ENCODE measurements at regions not wholly inside any gene's neighbourhood (a gene's known extent, or its start where the extent isn't known, plus 50 kb on each side); places are given as distances from the start of the nearest gene placed in this dataset.
"Not testable (repeated sequence)": the region's sequence is repeated elsewhere in the genome, so short reads cannot be mapped to it uniquely, and the experiment has no call there.

- no peak for DNase-seq
Observed at GRCh38 chr2:150846691-150847090, 359.2 kb upstream of the RND3 start.

GRCh38 chr2:150832686-150833085 lies 345.2 kb upstream of the RND3 start:
- no peak for DNase-seq

GRCh38 chr2:150824118-150824517 lies 336.7 kb upstream of the RND3 start:
- no peak for DNase-seq

DNA sequence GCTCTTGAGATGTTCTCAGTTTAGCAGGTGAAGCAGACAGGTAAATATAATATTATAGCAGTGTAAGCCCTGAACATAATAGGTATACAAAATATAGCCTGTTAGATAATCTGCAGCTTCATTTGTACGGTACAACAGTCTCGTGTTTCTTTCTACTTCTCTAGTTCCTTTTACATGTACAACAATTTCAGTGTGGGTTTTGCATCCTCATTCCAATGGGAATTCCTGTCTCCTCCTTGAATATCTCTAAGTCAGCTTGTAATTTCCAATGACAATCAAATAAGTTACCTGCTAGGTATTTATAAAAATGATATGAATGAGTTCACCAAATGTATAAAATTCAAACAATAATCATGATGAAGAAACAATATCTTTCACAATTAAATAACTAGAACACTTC lies 330.0 kb upstream of the RND3 start:
- DNase-seq: no peak

DNA sequence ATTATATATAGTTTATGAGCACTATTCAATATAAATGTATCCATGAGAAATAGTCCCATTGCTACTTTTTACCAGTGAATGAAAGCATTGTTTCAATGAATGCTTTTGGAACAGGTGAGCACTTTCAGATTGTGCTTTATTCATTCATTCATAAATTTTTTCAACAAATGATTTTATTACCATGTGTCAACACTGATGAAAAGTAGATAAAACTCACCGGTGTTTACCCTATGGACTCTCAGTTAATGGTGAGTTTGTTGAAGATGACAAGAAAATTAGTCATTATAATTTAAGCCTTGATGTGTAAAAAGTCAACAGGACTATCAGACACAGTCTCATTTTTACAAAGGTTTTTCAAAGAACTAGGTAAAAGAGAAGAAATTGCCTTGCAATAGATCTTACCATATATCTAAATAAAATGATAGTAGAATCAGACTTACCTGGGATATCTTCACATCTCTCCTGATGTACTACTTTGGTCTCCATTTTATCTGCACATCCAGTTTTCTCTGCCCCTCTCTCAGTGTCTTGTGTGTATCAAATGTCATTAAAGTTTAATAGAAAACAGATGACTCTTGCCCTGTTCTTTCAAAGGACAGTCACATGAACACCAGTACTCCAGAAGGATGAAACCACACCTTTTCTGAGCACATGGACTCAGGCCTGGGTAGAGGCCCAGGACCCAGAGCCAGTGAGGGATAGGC lies 325.3 kb upstream of the RND3 start:
- no peak for DNase-seq

GRCh38 chr2:150812066-150812465 lies 324.6 kb upstream of the RND3 start:
- no peak for DNase-seq

- DNase-seq: no peak
Observed at GRCh38 chr2:150811259-150811855, 323.9 kb upstream of the RND3 start.

DNA sequence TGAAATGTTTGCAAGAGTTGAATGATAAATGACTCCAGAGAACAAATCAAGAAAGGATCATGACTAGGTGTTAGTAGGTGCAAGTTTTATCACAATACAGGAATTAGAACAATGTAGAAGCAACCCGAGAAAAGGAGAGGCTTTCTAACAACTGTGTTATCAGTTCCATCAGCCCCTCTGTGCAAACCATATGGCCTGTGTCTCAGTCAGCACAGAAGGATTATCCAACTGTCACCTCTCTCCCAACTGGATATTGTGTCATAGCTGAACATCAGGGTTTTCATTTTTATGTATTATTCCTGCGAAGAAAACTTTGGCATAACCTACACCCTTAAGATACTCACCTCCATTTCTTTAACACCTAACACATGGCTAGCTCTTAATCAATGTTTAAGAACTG lies 321.6 kb upstream of the RND3 start:
- no peak for DNase-seq

GRCh38 chr2:150806336-150806735 lies 318.9 kb upstream of the RND3 start:
- no peak for DNase-seq

- no peak for DNase-seq
Observed at GRCh38 chr2:150803689-150804398, 316.4 kb upstream of the RND3 start.

- DNase-seq: no peak
Observed at GRCh38 chr2:150802635-150803034, 315.2 kb upstream of the RND3 start.

GRCh38 chr2:150796236-150796635 lies 308.8 kb upstream of the RND3 start:
- not testable (repeated sequence) for DNase-seq

- DNase-seq: no peak
Observed at GRCh38 chr2:150792780-150793300, 305.4 kb upstream of the RND3 start.

DNA sequence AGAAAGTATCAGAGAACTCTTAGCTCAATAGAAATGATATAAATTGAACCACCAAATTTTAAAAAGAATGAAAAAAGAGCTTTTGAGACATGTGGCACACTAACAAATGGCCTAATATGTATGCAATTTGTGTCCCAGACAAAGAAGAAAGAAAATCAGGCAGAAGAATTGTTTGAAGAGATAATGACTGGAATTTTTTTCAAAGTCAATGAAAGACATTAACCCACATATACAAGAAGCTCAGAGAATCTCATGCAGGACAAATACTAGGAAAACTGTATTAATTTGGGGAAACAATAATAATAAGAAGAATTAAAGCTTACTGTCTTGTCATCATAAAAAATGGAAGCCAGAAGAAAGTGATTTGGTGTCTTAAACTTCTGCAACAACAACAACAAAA lies 304.1 kb upstream of the RND3 start:
- DNase-seq: no peak

GRCh38 chr2:150789376-150789905 lies 302.0 kb upstream of the RND3 start:
- no peak for DNase-seq

DNA sequence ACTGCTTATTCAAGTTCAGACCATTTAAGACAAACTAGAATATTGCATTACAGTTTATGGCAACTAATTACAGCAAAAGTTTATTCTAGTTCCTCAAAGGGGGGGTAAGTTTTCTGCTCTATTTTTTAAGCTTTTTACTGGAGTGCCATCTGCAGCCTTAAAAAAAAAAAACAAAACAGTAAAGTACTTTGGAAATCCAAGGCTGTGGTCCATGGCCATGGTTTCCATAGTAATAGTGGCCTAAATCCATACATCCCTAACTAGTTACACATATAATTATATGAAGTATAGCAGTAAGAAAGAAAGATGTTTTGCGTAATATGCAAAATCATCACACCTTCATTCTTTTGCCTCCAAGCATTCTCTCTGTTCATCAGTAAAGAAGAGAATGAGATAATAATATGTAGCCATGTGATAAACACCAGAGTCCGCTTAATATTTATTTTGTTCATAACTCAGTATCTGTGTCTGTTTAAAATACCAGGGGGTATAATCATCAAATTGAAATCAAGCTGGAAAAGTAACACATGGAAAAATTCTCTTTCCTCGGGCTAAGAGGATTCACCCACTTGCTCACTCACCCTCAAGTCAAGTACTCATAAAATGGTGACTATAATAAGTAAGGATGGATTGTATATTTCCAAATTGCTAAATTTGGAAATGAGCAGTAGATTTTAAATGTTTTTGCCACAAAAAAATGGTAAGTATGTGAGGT lies 301.1 kb upstream of the RND3 start:
- DNase-seq: no peak

DNA sequence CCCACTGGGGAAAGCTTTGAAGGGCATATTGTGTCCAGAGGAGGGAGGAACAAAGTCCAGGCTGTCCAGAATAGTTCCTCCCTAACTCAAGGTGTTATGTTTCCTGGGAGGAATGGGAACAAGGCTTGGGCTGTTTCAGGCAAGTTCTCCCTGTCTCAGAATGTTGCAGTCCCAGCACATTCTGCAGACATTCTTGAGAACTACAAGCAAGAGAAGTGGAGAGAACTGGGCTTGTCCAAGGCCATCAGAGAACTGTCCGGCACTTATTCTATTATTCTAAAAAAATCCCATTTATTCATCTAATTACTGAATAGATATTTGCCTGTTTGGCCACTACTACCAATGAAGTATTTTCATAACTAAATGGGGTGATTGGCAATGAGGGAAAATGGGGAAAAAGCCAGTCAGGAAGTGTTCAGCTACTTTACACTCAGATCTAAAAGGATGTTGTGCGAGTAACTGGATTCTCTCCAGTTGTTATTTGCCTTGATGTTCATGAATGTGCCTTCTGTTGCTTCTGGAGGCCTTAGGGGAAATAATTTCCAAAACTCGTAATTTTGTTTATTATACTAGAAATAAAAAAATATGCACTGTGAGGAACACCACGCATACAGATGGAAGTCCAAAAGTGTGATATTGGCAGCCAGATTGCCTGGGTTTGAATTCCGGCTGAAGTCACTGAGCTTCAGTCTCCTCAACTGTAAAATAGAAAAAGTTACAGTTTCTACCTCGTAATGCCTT lies 300.1 kb upstream of the RND3 start:
- DNase-seq: no peak

DNA sequence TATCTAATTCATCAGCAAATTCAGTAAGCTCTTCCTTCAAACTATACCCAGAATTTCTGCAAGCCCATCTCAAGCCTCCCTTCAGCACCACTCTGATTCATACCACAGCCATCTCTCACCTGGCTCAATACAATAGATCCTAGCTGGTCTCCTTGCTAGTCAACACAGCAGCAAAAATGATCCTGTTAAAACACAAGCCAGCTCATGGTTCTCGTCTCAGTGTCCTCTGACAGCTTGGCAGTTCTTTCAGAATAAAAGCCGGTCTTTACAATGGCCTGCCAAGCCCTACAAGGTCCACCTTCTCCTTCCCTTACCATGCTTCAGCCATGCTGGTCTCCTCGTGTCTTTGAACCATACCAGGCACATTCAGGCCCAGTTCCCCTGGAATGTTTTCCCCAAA lies 296.9 kb upstream of the RND3 start:
- DNase-seq: no peak

- DNase-seq: no peak
Observed at GRCh38 chr2:150783896-150784295, 296.4 kb upstream of the RND3 start.

- DNase-seq: no peak
Observed at GRCh38 chr2:150783015-150783414, 295.5 kb upstream of the RND3 start.

DNA sequence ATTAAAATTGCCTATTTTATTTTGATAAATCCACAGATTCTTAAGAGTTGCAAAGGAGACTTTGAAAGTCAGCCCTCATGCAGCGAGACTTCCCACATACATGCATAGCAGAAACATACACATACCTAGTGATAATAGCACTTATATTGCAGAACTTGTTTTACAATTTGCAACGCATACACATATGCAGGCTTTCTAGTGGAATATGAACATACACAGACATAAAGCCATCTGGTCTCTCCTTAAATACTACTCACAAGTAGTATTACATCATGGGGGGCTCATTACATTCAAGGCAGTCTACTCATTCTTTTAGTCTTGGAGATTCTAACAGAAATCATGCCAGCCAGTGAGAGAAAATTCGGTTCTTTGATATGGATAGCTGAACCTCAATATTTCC lies 295.1 kb upstream of the RND3 start:
- no peak for DNase-seq

- DNase-seq: no peak
Observed at GRCh38 chr2:150781142-150781541, 293.7 kb upstream of the RND3 start.
